H1 (cell line): ENCODE measurements at regions not wholly inside any gene's neighbourhood (a gene's known extent, or its start where the extent isn't known, plus 50 kb on each side); places are given as distances from the start of the nearest gene placed in this dataset.

Source experiments
- CTCF ChIA-PET: fragments of 300-600 bp; sonication (Branson Sonifier 250); formaldehyde crosslinking; loops from one replicate; lab custom pipeline; 2021; ENCODE audit not compliant: partially characterized antibody; lab: Charles Lee
- POLR2A ChIA-PET: fragments of 300-600 bp; sonication (Branson Sonifier 250); formaldehyde crosslinking; loops from one replicate; lab custom pipeline; 2021; ENCODE audit warnings: inconsistent platforms; ENCODE audit not compliant: partially characterized antibody; lab: Charles Lee
- DNase-seq, 2 experiments: peaks; one replicate each; pipeline versions ENCODE4 v3.0.0 to v3.0.0-alpha.2; 2010 to 2022; ENCODE audit warnings: low spot score in 2 of 2, low read depth in 1 of 2, mixed read lengths in 1 of 2
- FAIRE-seq: peaks from 2 replicates; lab custom pipeline; 2011; peaks lifted over from hg19 to GRCh38; lab: Jason Lieb, UNC
- H2AFZ ChIP-seq: 2 replicates; pipeline ENCODE4 v1.8.1; 2012; ENCODE audit warnings: low read length, inconsistent platforms
- H2AK5ac ChIP-seq: 2 replicates; pipeline ENCODE4 v1.6.1; 2013; ENCODE audit warnings: low read depth, low read length
- H2BK120ac ChIP-seq: replicated peaks from 2 replicates; pipeline ENCODE3; 2013; ENCODE audit warnings: low read depth, low read length, inconsistent platforms
- H2BK12ac ChIP-seq: 2 replicates; pipeline ENCODE4 v1.6.1; 2013; ENCODE audit warnings: low read depth, low read length
- H2BK15ac ChIP-seq: 2 replicates; pipeline ENCODE4 v1.6.1; 2013; ENCODE audit warnings: low read length
- H2BK20ac ChIP-seq: 2 replicates; pipeline ENCODE4 v1.6.1; 2013; ENCODE audit warnings: low read length
- H2BK5ac ChIP-seq: 2 replicates; pipeline ENCODE4 v1.6.1; 2013; ENCODE audit warnings: low read depth, low read length
- H3K14ac ChIP-seq: 2 replicates; pipeline ENCODE4 v1.6.1; 2013; ENCODE audit warnings: inconsistent platforms; ENCODE audit not compliant: insufficient read length
- H3K18ac ChIP-seq: 2 replicates; pipeline ENCODE4 v1.6.1; 2013; ENCODE audit warnings: low read length; ENCODE audit errors: extremely low read depth
- H3K23ac ChIP-seq: 2 replicates; pipeline ENCODE4 v1.6.1; 2013; ENCODE audit warnings: inconsistent platforms; ENCODE audit not compliant: insufficient read length
- H3K23me2 ChIP-seq: 2 replicates; pipeline ENCODE4 v1.6.1; 2013; ENCODE audit warnings: low read depth, low read length
- H3K27ac ChIP-seq: 2 replicates; pipeline ENCODE4 v1.6.1; 2011; ENCODE audit warnings: low read depth, low read length, inconsistent platforms
- H3K27me3 ChIP-seq, 4 experiments: replicated peaks in 1 of 4; 1 replicate in 1 of 4; 2 replicates in 3 of 4; pipeline versions ENCODE4 v1.6.1 to v1.8.1; 2011 to 2013; ENCODE audit warnings: low read length in 3 of 4, mild to moderate bottlenecking in 3 of 4, inconsistent platforms in 2 of 4, mixed read lengths in 2 of 4, moderate library complexity in 1 of 4; ENCODE audit not compliant: control insufficient read depth in 3 of 4, insufficient read depth in 3 of 4; ENCODE audit errors: extremely low read depth in 1 of 4
- H3K36me3 ChIP-seq, 4 experiments: 2 replicates each; pipeline versions ENCODE4 v1.6.1 to v1.8.1; 2011 to 2013; ENCODE audit warnings: mild to moderate bottlenecking in 4 of 4, low read length in 3 of 4, moderate library complexity in 2 of 4, control low read depth in 1 of 4, inconsistent platforms in 1 of 4; ENCODE audit not compliant: insufficient read depth in 4 of 4, control insufficient read depth in 2 of 4
- H3K4ac ChIP-seq: replicated peaks from 2 replicates; pipeline ENCODE3; 2013; ENCODE audit warnings: low read length, low read depth, mixed read lengths, inconsistent platforms; ENCODE audit not compliant: insufficient read length
- H3K4me1 ChIP-seq, 4 experiments: replicated peaks in 1 of 4; 1 replicate in 1 of 4; 2 replicates in 3 of 4; pipeline versions ENCODE4 v1.6.1 to v1.8.1; 2011 to 2013; ENCODE audit warnings: low read length in 3 of 4, inconsistent platforms in 2 of 4, mixed read lengths in 1 of 4; ENCODE audit not compliant: insufficient read depth in 4 of 4, control insufficient read depth in 3 of 4
- H3K4me2 ChIP-seq, 2 experiments: 2 replicates each; pipeline versions ENCODE4 v1.6.1 to v1.8.1; 2011 to 2013; ENCODE audit warnings: low read depth in 2 of 2, low read length in 2 of 2, control low read depth in 1 of 2, inconsistent platforms in 1 of 2, mild to moderate bottlenecking in 1 of 2; ENCODE audit not compliant: insufficient read depth in 1 of 2
- H3K4me3 ChIP-seq, 4 experiments: fragments of 200-600, 300-600 bp in 1 of 4; sonication (generic), shearing (Covaris generic), sonication (Bioruptor Twin) in 1 of 4; 2 replicates each; pipeline versions ENCODE4 v1.5.1 to v1.8.1; 2011 to 2016; ENCODE audit warnings: low read length in 4 of 4, low read depth in 3 of 4, control low read depth in 2 of 4, inconsistent platforms in 2 of 4, mild to moderate bottlenecking in 2 of 4, mixed read lengths in 1 of 4, moderate library complexity in 1 of 4; ENCODE audit not compliant: insufficient read depth in 2 of 4; ENCODE audit errors: extremely low read depth in 1 of 4
- H3K56ac ChIP-seq: replicated peaks from 2 replicates; pipeline ENCODE3; 2013; ENCODE audit warnings: low read depth, mild to moderate bottlenecking, mixed read lengths, low read length, inconsistent platforms; ENCODE audit not compliant: insufficient read length
- H3K79me1 ChIP-seq: 2 replicates; pipeline ENCODE4 v1.6.1; 2013; ENCODE audit warnings: low read depth, low read length, control low read depth
- H3K79me2 ChIP-seq, 2 experiments: 2 replicates each; pipeline versions ENCODE4 v1.6.1 to v1.8.1; 2012 to 2013; ENCODE audit warnings: low read length in 2 of 2, mild to moderate bottlenecking in 2 of 2, inconsistent platforms in 1 of 2; ENCODE audit not compliant: insufficient read depth in 2 of 2, control insufficient read depth in 1 of 2
- H3K9ac ChIP-seq, 4 experiments: replicated peaks in 1 of 4; 1 replicate in 1 of 4; 2 replicates in 3 of 4; pipeline versions ENCODE4 v1.6.1 to v1.8.1; 2011 to 2013; ENCODE audit warnings: low read depth in 3 of 4, low read length in 3 of 4, control low read depth in 2 of 4, mild to moderate bottlenecking in 2 of 4, moderate library complexity in 2 of 4, inconsistent platforms in 1 of 4; ENCODE audit errors: extremely low read depth in 1 of 4
- H3K9me3 ChIP-seq, 2 experiments: 2 replicates each; pipeline versions ENCODE4 v1.6.1 to v1.8.1; 2012 to 2013; ENCODE audit warnings: mild to moderate bottlenecking in 2 of 2, moderate library complexity in 2 of 2, control low read depth in 1 of 2, inconsistent platforms in 1 of 2, low read depth in 1 of 2, low read length in 1 of 2, mixed read lengths in 1 of 2; ENCODE audit not compliant: insufficient read depth in 2 of 2
- H4K20me1 ChIP-seq, 2 experiments: replicated peaks in 1 of 2; 2 replicates each; pipeline versions ENCODE3 to v1.8.1; 2011 to 2013; ENCODE audit warnings: inconsistent platforms in 2 of 2, low read length in 2 of 2, mild to moderate bottlenecking in 1 of 2; ENCODE audit not compliant: insufficient read depth in 2 of 2, control insufficient read depth in 1 of 2
- H4K5ac ChIP-seq: 2 replicates; pipeline ENCODE4 v1.6.1; 2013; ENCODE audit warnings: low read length, low read depth, mixed read lengths, inconsistent platforms; ENCODE audit not compliant: insufficient read length
- H4K8ac ChIP-seq: 2 replicates; pipeline ENCODE4 v1.8.0; 2013; ENCODE audit warnings: mild to moderate bottlenecking, moderate library complexity, low read length, inconsistent platforms; ENCODE audit not compliant: insufficient read depth; ENCODE audit errors: extremely low read depth
- H4K91ac ChIP-seq: replicated peaks from 2 replicates; pipeline ENCODE3; 2013; ENCODE audit warnings: low read length, mixed read lengths, inconsistent platforms; ENCODE audit not compliant: insufficient read length
- ASH2L ChIP-seq: fragments of 200-600, 300-600 bp; sonication (generic); IDR thresholded peaks from one replicate; pipeline ENCODE4 v1.7.1; 2017; ENCODE audit warnings: low read length
- EGR1 ChIP-seq: IDR thresholded peaks from 2 replicates; pipeline ENCODE4 v1.6.1; 2011; ENCODE audit warnings: low read depth, low read length, borderline replicate concordance
- NRF1 ChIP-seq: IDR thresholded peaks from 2 replicates; pipeline ENCODE4 v1.6.1; 2011; ENCODE audit warnings: mild to moderate bottlenecking, low read depth, low read length, improper control_type of control experiment
- TBP ChIP-seq: IDR thresholded peaks from 2 replicates; pipeline ENCODE4 v1.6.1; 2011; ENCODE audit warnings: low read depth, low read length, improper control_type of control experiment
- WGBS, 2 experiments: shearing (Covaris generic) in 1 of 2; methylation state at CpG; one replicate each; pipeline versions ENCODE4 v1.1.6 to v1.1.7; 2013 to 2015; ENCODE audit warnings: low lambda C conversion rate in 2 of 2, mixed read lengths in 2 of 2, inconsistent platforms in 1 of 2, low coverage in 1 of 2, missing lambda C conversion rate in 1 of 2; ENCODE audit not compliant: insufficient replicate concordance in 2 of 2, insufficient coverage in 1 of 2, insufficient read length in 1 of 2; ENCODE audit errors: extremely low coverage in 1 of 2, missing lambda C conversion rate in 1 of 2; 5-methylcytosine and 5-hydroxymethylcytosine counted together

DNA sequence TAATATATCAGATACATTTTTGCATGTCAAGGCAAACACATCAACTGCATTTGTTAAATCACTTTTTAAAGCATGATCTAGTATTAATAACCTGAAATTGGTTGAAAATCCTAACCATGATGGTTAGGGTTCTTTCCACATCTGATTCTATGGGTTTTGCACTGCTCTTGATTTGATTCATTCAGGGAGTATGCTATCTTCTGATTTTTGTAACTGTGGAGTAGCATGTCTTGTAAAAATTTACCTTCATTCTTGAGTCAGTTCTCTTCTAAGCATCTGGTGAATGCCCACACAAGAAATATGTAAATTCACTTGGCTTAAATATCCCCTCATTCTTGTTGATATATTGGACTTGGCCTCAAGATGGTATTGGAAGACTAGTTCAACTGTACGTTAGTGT lies 178.7 kb downstream of the KLF6 start:
- Histone ChIP-seq H3K23ac (no peak overlapping the region), H3K27me3 (no peaks in the 10 kb centered on the region), H2BK5ac (no peak overlapping the region), H4K20me1 (no peaks in the 10 kb centered on the region), H3K14ac (no peak overlapping the region), H2BK12ac (no peak overlapping the region), H3K23me2 (no peaks in the 10 kb centered on the region), H3K9me3 (0 out of 4 replicates have a peak, but pooled peaks cover 0 to 3% of the 10 kb centered on the region in 2 experiments), H4K8ac (no peak overlapping the region), H4K5ac (no peak overlapping the region), H2BK15ac (no peak overlapping the region), H2AFZ (no peak overlapping the region), H3K79me1 (no peaks in the 10 kb centered on the region), H3K79me2 (no peaks in the 10 kb centered on the region), H3K4me1 (no peaks in the 10 kb centered on the region), H3K27ac (no peak overlapping the region), H3K56ac (no peak overlapping the region), H4K91ac (no peak overlapping the region), H2BK20ac (no peak overlapping the region), H2BK120ac (no peak overlapping the region), H2AK5ac (no peak overlapping the region), H3K4me2 (no peak overlapping the region), H3K4me3 (no peak overlapping the region), H3K18ac (no peak overlapping the region), H3K4ac (no peak overlapping the region), H3K9ac (no peak overlapping the region), H3K36me3 (no peaks in the 10 kb centered on the region)
- TF ChIP-seq NRF1: no peak
- TF ChIP-seq TBP: no peak
- no peak for TF ChIP-seq EGR1
- TF ChIP-seq ASH2L: no peak
- POLR2A ChIA-PET: no interaction called here
- no peak for DNase-seq
- WGBS, 2 experiments: 89% methylated on average over 1 of the region's 1 CpG; no CpG with 5 or more reads in 1 of the 2 experiments
- CTCF ChIA-PET: no interaction called here
- FAIRE-seq: no peak
